SK-N-MC (cell line): ENCODE measurements at regions not wholly inside any gene's neighbourhood (a gene's known extent, or its start where the extent isn't known, plus 50 kb on each side); places are given as distances from the start of the nearest gene placed in this dataset.

ENCODE experiments used
- DNase-seq: peaks from one replicate; pipeline ENCODE4 v3.0.0-alpha.2; 2011; ENCODE audit warnings: low read depth, low spot score
- H3K27ac ChIP-seq: fragments of 200-600 bp; sonication (generic); 2 replicates; pipeline ENCODE4 v1.5.1; 2016; ENCODE audit warnings: mixed run types
- H3K36me3 ChIP-seq: fragments of 200-600 bp; sonication (generic); 2 replicates; pipeline ENCODE4 v1.6.1; 2017; ENCODE audit warnings: antibody characterized with exemption, low read length, mixed read lengths; ENCODE audit not compliant: insufficient read depth
- H3K4me3 ChIP-seq: fragments of 200-600 bp; sonication (generic); 2 replicates; pipeline ENCODE4 v1.5.1; 2016
- H3K9ac ChIP-seq: fragments of 200-600 bp; sonication (generic); 2 replicates; pipeline ENCODE4 v1.8.0; 2017; ENCODE audit warnings: mixed run types, mixed read lengths; ENCODE audit not compliant: insufficient read length
- H3K9me3 ChIP-seq: fragments of 200-600 bp; sonication (generic); 2 replicates; pipeline ENCODE4 v1.6.1; 2017; ENCODE audit warnings: low read depth, mild to moderate bottlenecking, antibody characterized with exemption, low read length, moderate library complexity, mixed read lengths
- EZH2 ChIP-seq: fragments of 200-600 bp; sonication (generic); IDR thresholded peaks from one replicate; pipeline ENCODE4 v1.6.1; 2017; ENCODE audit warnings: antibody characterized with exemption
- FOXP2 ChIP-seq: optimal IDR thresholded peaks from 2 replicates; pipeline ENCODE3; 2011; ENCODE audit warnings: mild to moderate bottlenecking, moderate library complexity; ENCODE audit not compliant: insufficient read depth; ENCODE audit errors: extremely low read length, control extremely low read depth
- POLR2AphosphoS5 ChIP-seq: IDR thresholded peaks from 2 replicates; pipeline ENCODE4 v1.6.1; 2012; ENCODE audit warnings: mild to moderate bottlenecking, low read depth, low read length, borderline replicate concordance

DNA sequence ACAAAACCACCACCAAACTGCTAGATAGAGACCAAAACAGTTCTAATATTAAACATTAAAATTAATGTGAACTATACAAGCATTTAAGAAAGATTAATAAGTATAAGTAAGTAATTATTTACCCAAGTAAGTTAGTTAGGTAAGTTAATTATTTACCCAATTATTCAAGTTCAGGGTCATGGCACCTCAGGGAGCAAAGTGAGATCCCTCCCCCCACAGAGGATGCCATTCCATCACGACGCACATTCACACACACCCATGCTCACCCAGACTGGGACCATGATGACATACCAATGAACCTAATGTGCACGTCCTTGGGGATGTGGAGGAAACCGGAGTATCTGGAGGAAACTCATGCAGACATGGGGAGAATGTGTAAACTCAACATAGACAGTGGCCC lies 229.1 kb downstream of the NR2F2 start:
- DNase-seq, result no peak
- TF ChIP-seq FOXP2 (no peak), EZH2 (no peak), POLR2AphosphoS5 (no peak)

DNA sequence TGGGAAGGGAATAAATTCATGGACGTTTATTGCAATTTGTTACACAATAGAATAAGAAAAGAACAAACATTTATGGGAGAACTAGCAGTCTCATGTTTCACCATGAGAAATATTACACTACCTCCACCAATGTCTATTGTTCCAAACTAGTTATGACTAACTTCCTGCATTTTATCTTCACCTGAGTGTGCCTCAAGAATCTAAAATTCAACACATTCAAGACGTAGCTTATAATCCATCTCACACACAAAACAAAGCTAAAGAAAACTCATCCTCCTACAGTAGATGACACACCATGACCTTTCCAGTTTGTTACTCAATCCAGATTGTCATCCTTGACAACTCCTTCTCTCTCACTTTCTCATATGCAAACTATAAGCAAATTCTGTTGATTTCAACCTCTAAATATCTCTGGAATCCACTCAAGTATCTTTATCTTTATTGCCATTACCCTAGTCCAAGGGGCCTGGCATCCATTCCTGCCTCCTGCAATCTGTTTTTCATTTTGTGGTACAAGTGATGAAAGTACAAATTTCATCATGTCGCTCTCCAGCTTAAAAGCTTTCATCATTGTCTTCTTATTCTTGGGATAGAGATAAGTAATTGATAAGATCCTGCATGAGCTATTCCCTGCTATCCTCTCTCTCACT lies 229.9 kb downstream of the NR2F2 start:
- no peak overlapping the region for H3K9ac ChIP-seq
- no peaks in the 10 kb centered on the region for H3K36me3 ChIP-seq
- H3K9me3 ChIP-seq, result no peaks in the 10 kb centered on the region
- H3K4me3 ChIP-seq, result no peak overlapping the region
- TF ChIP-seq EZH2 (no peak), FOXP2 (no peak), POLR2AphosphoS5 (no peak)
- H3K27ac ChIP-seq, result no peak overlapping the region
- DNase-seq, result no peak

More for the DNA sequence above, 229.1 kb downstream of the NR2F2 start:
- H3K36me3 ChIP-seq, result no peaks in the 10 kb centered on the region
- H3K9me3 ChIP-seq, result no peaks in the 10 kb centered on the region
- no peak overlapping the region for H3K9ac ChIP-seq
- no peak overlapping the region for H3K27ac ChIP-seq
- H3K4me3 ChIP-seq, result no peak overlapping the region

DNA sequence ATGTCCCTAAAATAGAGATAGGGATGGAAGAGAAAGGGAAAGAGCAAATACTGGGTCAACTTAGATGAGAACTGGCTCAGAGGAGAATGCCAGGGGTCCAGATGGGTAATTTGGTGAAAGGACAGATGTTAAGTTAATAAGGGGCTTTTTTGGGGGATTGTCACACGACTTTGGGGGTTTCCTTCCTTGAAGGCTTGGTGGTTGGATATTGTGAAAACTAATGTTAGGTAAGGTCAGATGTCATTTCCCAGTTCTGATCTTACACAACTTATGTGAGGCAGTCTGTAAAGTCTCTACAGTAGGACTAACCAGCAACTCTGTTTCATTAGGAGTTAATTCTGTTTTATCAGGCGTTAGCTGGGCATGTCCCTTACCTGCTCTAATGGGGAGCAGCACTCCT lies 231.1 kb downstream of the NR2F2 start:
- TF ChIP-seq EZH2 (no peak), POLR2AphosphoS5 (no peak), FOXP2 (no peak)
- no peak overlapping the region for H3K4me3 ChIP-seq
- no peak overlapping the region for H3K27ac ChIP-seq
- H3K9me3 ChIP-seq, result no peaks in the 10 kb centered on the region
- no peak overlapping the region for H3K9ac ChIP-seq
- H3K36me3 ChIP-seq, result no peaks in the 10 kb centered on the region
- no peak for DNase-seq

DNA sequence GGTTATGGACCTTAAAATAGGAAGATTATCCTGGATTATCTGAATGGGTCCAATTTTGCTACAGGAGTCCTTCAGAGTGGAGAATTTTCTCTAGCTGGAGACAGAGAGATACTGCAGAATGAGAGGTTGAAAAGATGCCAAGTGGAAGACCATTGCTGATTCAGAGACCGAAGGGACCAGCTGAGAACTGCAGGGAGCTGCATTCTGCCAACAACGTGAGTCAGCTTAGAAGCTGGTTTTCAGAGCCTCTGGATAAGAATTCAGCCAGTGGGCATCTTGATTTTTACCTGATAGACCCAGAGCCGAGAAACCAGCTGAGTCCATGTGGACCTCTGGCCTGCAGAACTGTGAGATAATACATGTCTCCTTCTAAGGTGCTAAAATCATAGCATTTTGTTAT lies 234.0 kb downstream of the NR2F2 start:
- Histone ChIP-seq H3K4me3 (no peak overlapping the region), H3K9ac (no peak overlapping the region), H3K9me3 (no peaks in the 10 kb centered on the region), H3K27ac (no peak overlapping the region), H3K36me3 (no peaks in the 10 kb centered on the region)
- no peak for DNase-seq
- TF ChIP-seq EZH2 (no peak), POLR2AphosphoS5 (no peak)

DNA sequence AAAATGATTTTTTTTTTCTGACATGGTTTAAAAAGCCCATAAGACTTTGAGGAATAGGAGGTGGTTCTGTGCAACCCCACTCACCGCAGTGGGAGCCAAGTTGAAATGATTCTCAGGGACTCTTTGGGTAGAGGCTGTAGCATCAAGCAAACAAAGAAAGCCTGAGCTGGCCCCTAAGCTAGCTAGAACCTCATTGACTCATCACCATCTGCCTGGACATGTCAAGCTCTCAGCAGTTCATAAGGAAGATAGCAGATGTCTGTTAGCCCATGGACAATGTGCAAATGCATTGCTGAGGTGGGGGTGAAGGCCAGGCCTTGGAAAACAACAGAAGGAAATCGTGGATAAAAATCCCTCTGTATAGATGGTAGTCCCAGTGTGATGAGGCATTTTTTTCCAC lies 234.8 kb downstream of the NR2F2 start:
- TF ChIP-seq FOXP2 (no peak), EZH2 (no peak)
- Histone ChIP-seq H3K9me3 (no peaks in the 10 kb centered on the region), H3K4me3 (no peak overlapping the region), H3K27ac (no peak overlapping the region), H3K9ac (no peak overlapping the region), H3K36me3 (no peaks in the 10 kb centered on the region)
- no peak for DNase-seq

DNA sequence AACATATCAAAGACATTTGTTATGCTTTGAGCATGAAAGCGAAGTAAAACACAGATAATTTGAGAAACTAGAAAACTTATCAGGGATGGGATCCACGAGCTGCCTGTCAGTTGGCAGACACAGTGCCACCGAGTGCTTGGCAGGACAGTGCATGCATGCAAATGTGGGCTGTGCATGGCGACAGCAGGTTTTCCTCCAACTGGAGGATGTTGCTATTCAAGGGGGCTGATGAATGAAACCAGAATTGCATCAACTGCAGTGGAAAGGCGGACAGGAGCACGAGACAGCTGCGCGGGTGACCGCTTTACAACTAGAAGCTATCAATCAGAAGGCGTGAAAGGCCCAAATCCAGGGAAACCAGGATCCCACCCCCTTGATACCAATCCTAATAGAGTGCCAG lies 244.3 kb downstream of the NR2F2 start:
- TF ChIP-seq POLR2AphosphoS5 (no peak), EZH2 (no peak), FOXP2 (no peak)
- Histone ChIP-seq H3K9ac (no peak overlapping the region), H3K36me3 (no peaks in the 10 kb centered on the region), H3K9me3 (no peaks in the 10 kb centered on the region), H3K27ac (no peak overlapping the region), H3K4me3 (no peak overlapping the region)
- DNase-seq, result no peak

DNA sequence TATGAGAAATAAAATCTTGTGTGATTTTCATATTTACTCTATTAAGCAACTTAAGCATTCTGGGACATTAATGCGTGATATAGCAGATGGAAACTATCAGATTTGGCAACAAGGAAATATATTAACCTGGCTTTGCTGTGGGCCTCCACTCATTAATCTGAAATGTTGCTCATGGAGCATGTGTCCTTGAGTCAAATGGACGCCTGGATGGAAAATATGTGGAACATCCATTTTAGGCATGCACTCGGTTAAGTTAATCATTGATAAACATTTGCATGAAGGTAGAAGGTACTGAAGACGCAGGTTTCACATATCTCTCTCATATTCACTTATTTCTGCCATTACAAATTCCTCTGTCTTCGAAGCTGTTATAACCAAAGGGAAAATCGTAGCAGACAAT lies 246.1 kb downstream of the NR2F2 start:
- Histone ChIP-seq H3K9me3 (no peaks in the 10 kb centered on the region), H3K36me3 (no peaks in the 10 kb centered on the region), H3K9ac (no peak overlapping the region), H3K27ac (no peak overlapping the region), H3K4me3 (no peak overlapping the region)
- DNase-seq, result no peak
- TF ChIP-seq POLR2AphosphoS5 (no peak), FOXP2 (no peak), EZH2 (no peak)

DNA sequence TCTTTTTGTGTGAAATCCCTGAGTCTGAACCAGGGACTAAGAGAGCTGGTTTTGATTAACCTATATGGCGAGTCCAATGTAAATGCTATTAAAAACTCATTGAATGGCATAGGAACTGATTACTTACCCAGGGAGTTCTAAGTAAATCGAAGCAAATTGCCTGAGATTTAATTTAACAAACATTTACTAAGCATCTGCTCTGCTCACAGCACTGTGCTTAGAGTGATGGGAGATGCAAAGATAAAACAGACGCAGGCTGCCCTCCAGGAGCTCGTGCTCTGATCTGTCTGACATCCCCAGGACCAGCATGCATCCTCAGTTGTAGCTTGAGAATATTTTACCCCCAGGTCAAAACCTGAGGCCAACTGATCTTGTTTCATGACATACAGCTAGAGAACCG lies 247.9 kb downstream of the NR2F2 start:
- H3K36me3 ChIP-seq, result no peaks in the 10 kb centered on the region
- H3K9ac ChIP-seq, result no peak overlapping the region
- no peak overlapping the region for H3K4me3 ChIP-seq
- H3K9me3 ChIP-seq, result no peaks in the 10 kb centered on the region
- no peak overlapping the region for H3K27ac ChIP-seq
- no peak for TF ChIP-seq EZH2
- TF ChIP-seq POLR2AphosphoS5, result no peak
- TF ChIP-seq FOXP2, result no peak
- no peak for DNase-seq

DNA sequence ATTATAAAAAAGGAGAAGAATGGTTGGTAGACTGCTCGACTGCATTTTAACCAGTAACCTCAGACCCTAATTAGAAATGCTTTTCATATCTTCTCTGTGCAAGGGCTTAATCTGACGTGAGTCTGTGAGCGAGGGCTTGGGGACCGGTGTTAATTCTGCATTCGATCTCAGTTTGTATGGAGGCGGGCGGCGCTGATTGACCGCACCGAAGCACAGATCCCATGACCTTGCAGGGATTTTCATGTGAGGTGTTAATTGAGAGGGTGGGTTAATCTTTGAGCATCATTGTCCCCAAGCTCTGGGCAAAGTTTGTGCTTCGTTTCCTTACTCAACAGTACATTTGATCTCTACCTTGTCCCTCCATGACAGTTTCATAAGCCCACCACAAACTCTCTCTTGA lies 250.9 kb downstream of the NR2F2 start:
- H3K9ac ChIP-seq, result no peak overlapping the region
- DNase-seq, result no peak
- H3K4me3 ChIP-seq, result no peak overlapping the region
- TF ChIP-seq EZH2 (no peak), FOXP2 (no peak), POLR2AphosphoS5 (no peak)
- no peaks in the 10 kb centered on the region for H3K36me3 ChIP-seq
- no peaks in the 10 kb centered on the region for H3K9me3 ChIP-seq
- H3K27ac ChIP-seq, result no peak overlapping the region

DNA sequence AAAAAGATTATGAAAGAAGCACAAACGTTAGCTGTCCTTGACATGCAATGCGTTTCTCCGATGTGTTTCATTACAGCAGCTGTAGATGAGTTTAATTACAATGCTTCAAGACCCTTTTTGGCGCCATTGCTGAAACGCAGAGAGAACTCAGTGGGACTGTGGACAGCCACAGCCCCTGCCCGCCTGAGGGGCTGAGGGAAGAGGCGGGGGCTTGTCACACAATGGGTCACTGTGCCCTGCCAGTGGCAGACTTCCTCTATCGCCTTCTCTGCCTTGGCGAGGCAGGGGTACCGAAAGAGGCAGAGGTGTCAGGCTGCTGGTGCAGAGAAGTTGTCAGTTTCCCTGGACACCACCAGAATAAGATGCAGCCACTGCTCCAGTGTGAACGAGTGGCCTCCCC lies 252.0 kb downstream of the NR2F2 start:
- TF ChIP-seq POLR2AphosphoS5 (no peak), EZH2 (no peak), FOXP2 (no peak)
- no peak overlapping the region for H3K27ac ChIP-seq
- no peak for DNase-seq

More for the DNA sequence above, 252.0 kb downstream of the NR2F2 start:
- H3K36me3 ChIP-seq, result no peaks in the 10 kb centered on the region
- H3K9ac ChIP-seq, result no peak overlapping the region
- no peak overlapping the region for H3K4me3 ChIP-seq
- H3K9me3 ChIP-seq, result no peaks in the 10 kb centered on the region
